GM23248 (cell line): ENCODE measurements at regions not wholly inside any gene's neighbourhood (a gene's known extent, or its start where the extent isn't known, plus 50 kb on each side); places are given as distances from the start of the nearest gene placed in this dataset.

ENCODE experiments used
- EZH2 ChIP-seq: fragments of 200-600 bp; sonication (generic); IDR thresholded peaks from 2 replicates; pipeline ENCODE4 v1.6.1; 2018; ENCODE audit warnings: antibody characterized with exemption, mild to moderate bottlenecking; ENCODE audit not compliant: insufficient read depth, poor library complexity, severe bottlenecking
- EZH2phosphoT487 ChIP-seq: fragments of 200-600 bp; sonication (generic); IDR thresholded peaks from 2 replicates; pipeline ENCODE4 v1.6.1; 2018; ENCODE audit warnings: antibody characterized with exemption, moderate library complexity, mild to moderate bottlenecking, low read depth; ENCODE audit not compliant: insufficient read depth

- TF ChIP-seq EZH2phosphoT487 (no peak), EZH2 (no peak)
Measured at GRCh38 chr9:75233011-75233410, 144.7 kb downstream of the OSTF1 start.
